Activated CD4-positive, alpha-beta T cell treated with anti-CD3 and anti-CD28 coated beads, Interleukin-10, Interleukin-2, amounts not matched to agents 100 ng/mL and 50 ng/mL, durations not matched to agents 16 hours and 8 hours (primary cell): ENCODE measurements at regions not wholly inside any gene's neighbourhood (a gene's known extent, or its start where the extent isn't known, plus 50 kb on each side); places are given as distances from the start of the nearest gene placed in this dataset.
"Not testable (repeated sequence)": the region's sequence is repeated elsewhere in the genome, so short reads cannot be mapped to it uniquely, and the experiment has no call there.

Source experiments
- DNase-seq: peaks from one replicate; pipeline ENCODE4 v3.0.0-alpha.2; 2020

GRCh38 chr20:1845163-1845523 lies 50.1 kb upstream of the SIRPA start:
- DNase-seq, result no peak

GRCh38 chr20:1844325-1845162 lies 50.7 kb upstream of the SIRPA start:
- DNase-seq, result peak; percentile 37

- DNase-seq, result no peak
Observed at GRCh38 chr20:1842281-1842680, 52.9 kb upstream of the SIRPA start.

GRCh38 chr20:1841554-1842140 lies 53.6 kb upstream of the SIRPA start:
- no peak for DNase-seq

GRCh38 chr20:1840817-1841553 lies 54.2 kb upstream of the SIRPA start:
- no peak for DNase-seq

GRCh38 chr20:1839376-1840317 lies 55.6 kb upstream of the SIRPA start:
- DNase-seq, result not testable (repeated sequence)

- no peak for DNase-seq
Observed at GRCh38 chr20:1838556-1839279, 56.5 kb upstream of the SIRPA start.

- no peak for DNase-seq
Observed at GRCh38 chr20:1835186-1836035, 59.8 kb upstream of the SIRPA start.

GRCh38 chr20:1833728-1834726 lies 61.2 kb upstream of the SIRPA start:
- DNase-seq, result no peak

GRCh38 chr20:1833216-1833615 lies 62.0 kb upstream of the SIRPA start:
- DNase-seq, result no peak

GRCh38 chr20:1832634-1833033 lies 62.6 kb upstream of the SIRPA start:
- no peak for DNase-seq

GRCh38 chr20:1831606-1832005 lies 63.6 kb upstream of the SIRPA start:
- DNase-seq, result no peak

- DNase-seq, result no peak
Observed at GRCh38 chr20:1831096-1831495, 64.1 kb upstream of the SIRPA start.

GRCh38 chr20:1830240-1830639 lies 65.0 kb upstream of the SIRPA start:
- DNase-seq, result no peak

- no peak for DNase-seq
Observed at GRCh38 chr20:1829531-1829930, 65.7 kb upstream of the SIRPA start.

- DNase-seq, result no peak
Observed at GRCh38 chr20:1828786-1829131, 66.4 kb upstream of the SIRPA start.

GRCh38 chr20:1827974-1828785 lies 67.0 kb upstream of the SIRPA start:
- DNase-seq, result no peak

- no peak for DNase-seq
Observed at GRCh38 chr20:1827510-1827973, 67.7 kb upstream of the SIRPA start.

GRCh38 chr20:1825938-1826445 lies 69.2 kb upstream of the SIRPA start:
- DNase-seq, result no peak
